Neural progenitor cell (in vitro differentiated cells): ENCODE measurements at regions not wholly inside any gene's neighbourhood (a gene's known extent, or its start where the extent isn't known, plus 50 kb on each side); places are given as distances from the start of the nearest gene placed in this dataset.

ENCODE experiments used
- CTCF ChIP-seq: fragments of 200-600 bp; sonication (generic); IDR thresholded peaks from 2 replicates; pipeline ENCODE4 v1.5.1; 2017; ENCODE audit warnings: antibody characterized with exemption, mild to moderate bottlenecking
- EZH2 ChIP-seq: fragments of 200-600 bp; sonication (generic); IDR thresholded peaks from 2 replicates; pipeline ENCODE4 v1.6.1; 2017; ENCODE audit warnings: antibody characterized with exemption, mild to moderate bottlenecking, moderate library complexity
- EZH2phosphoT487 ChIP-seq: fragments of 200-600 bp; sonication (generic); IDR thresholded peaks from 2 replicates; pipeline ENCODE4 v1.6.1; 2017; ENCODE audit warnings: antibody characterized with exemption

DNA sequence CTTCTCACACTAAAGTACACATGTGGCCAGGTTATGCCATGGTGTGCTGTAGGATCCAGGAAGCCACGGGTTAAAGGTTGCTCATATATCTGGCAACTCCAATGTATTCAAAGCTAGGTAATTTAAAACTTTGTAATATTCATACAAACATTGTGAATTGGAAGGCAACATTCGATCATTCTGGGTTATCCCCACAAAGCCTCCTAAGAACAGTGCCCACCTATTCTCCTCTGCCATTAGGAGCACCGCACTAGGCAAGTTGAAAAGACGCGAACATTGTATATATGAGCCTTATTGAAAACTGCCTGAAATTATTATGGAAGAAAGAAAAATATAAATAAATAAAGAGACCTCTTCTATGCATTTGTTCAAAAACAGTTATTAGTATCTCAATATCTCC lies 228.2 kb downstream of the IGSF11 start:
- no peak for TF ChIP-seq CTCF
- no peak for TF ChIP-seq EZH2
- TF ChIP-seq EZH2phosphoT487 = no peak
